DND-41 (cell line): ENCODE measurements at regions not wholly inside any gene's neighbourhood (a gene's known extent, or its start where the extent isn't known, plus 50 kb on each side); places are given as distances from the start of the nearest gene placed in this dataset.

Experiments
- EZH2 ChIP-seq: IDR thresholded peaks from 3 replicates; pipeline ENCODE4 v1.6.1; 2012; ENCODE audit warnings: borderline replicate concordance, low read depth, mild to moderate bottlenecking, moderate library complexity, low read length, inconsistent platforms; ENCODE audit not compliant: severe bottlenecking
- TF ChIP-seq, protein P1 (sequence below): IDR thresholded peaks from 2 replicates; pipeline ENCODE4 v1.5.1; 2012; ENCODE audit warnings: borderline replicate concordance, low read length, moderate library complexity, mild to moderate bottlenecking; ENCODE audit not compliant: poor library complexity, severe bottlenecking; ENCODE audit errors: extremely low read depth

DNA sequence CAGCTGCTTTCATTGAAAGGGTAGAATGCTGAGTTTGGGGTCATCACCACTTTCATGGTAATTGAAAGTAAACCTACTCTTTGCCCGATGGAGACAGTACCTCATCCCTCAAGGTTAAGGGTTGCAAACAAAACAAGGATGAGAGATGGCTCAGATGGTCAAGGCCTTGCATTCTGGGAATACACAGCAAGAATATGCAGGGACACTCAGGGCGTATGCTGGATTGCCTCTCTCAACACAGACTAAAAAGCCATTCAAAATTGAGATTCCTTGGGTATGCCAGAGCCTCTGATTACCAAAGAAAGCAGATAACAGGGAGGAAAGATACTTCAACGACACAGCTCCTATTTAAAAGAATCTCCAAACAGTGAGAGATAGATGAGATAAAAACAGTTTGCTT is 310.4 kb downstream of the ARAP2 start:
- TF ChIP-seq, protein P1, sequence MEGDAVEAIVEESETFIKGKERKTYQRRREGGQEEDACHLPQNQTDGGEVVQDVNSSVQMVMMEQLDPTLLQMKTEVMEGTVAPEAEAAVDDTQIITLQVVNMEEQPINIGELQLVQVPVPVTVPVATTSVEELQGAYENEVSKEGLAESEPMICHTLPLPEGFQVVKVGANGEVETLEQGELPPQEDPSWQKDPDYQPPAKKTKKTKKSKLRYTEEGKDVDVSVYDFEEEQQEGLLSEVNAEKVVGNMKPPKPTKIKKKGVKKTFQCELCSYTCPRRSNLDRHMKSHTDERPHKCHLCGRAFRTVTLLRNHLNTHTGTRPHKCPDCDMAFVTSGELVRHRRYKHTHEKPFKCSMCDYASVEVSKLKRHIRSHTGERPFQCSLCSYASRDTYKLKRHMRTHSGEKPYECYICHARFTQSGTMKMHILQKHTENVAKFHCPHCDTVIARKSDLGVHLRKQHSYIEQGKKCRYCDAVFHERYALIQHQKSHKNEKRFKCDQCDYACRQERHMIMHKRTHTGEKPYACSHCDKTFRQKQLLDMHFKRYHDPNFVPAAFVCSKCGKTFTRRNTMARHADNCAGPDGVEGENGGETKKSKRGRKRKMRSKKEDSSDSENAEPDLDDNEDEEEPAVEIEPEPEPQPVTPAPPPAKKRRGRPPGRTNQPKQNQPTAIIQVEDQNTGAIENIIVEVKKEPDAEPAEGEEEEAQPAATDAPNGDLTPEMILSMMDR: no peak
- no peak for TF ChIP-seq EZH2
